PFSK-1 (cell line): ENCODE measurements at regions not wholly inside any gene's neighbourhood (a gene's known extent, or its start where the extent isn't known, plus 50 kb on each side); places are given as distances from the start of the nearest gene placed in this dataset.

Experiments used
- POLR2AphosphoS5 ChIP-seq: IDR thresholded peaks from 2 replicates; pipeline ENCODE4 v1.6.1; 2012; ENCODE audit warnings: low read depth, mild to moderate bottlenecking, control low read depth, low read length, moderate library complexity
- SIN3A ChIP-seq: IDR thresholded peaks from 2 replicates; pipeline ENCODE4 v1.6.1; 2012; ENCODE audit warnings: mild to moderate bottlenecking, low read length, moderate library complexity, borderline replicate concordance; ENCODE audit not compliant: insufficient read depth
- TAF1 ChIP-seq: IDR thresholded peaks from 2 replicates; pipeline ENCODE4 v1.6.1; 2012; ENCODE audit warnings: low read length, control low read depth, borderline replicate concordance; ENCODE audit not compliant: insufficient read depth

DNA sequence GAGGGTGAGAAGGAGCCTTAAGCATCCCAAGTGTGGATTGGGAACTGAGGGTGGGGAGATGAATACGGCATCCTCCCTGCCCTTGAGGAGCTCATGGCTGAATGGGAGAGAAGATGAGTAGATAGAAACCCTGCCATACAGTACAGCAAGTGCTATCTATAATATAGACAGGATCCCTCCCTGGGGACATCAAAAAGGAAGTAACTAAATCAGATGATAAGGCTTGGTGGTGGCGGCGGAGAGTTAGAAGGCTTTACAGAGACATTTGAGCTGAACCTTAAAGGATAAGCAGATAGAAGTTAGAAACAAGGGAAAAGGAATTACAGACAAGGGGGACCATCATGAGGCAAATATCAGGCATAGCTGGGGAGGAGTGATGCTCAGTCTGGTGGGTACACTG lies 67.5 kb upstream of the TMEM132E start:
- TF ChIP-seq POLR2AphosphoS5 = no peak
- no peak for TF ChIP-seq TAF1
- TF ChIP-seq SIN3A = no peak
